Stimulated activated CD8-positive, alpha-beta memory T cell treated with anti-CD3 and anti-CD28 coated beads, Interleukin-2, amount 100 ng/mL, for 1 hour (primary cell): ENCODE measurements at regions not wholly inside any gene's neighbourhood (a gene's known extent, or its start where the extent isn't known, plus 50 kb on each side); places are given as distances from the start of the nearest gene placed in this dataset.

Source experiments
- DNase-seq, 2 donors: peaks; one replicate each; pipeline ENCODE4 v3.0.0-alpha.2; 2020; ENCODE audit warnings: low read depth in 2 of 2

GRCh38 chr7:10121631-10122030 is 852.0 kb upstream of the PHF14 start:
- no peak for DNase-seq

- no peak for DNase-seq
These were observed 851.0 kb upstream of the PHF14 start for GRCh38 chr7:10122551-10123100.

- no peak for DNase-seq
These were observed 844.9 kb upstream of the PHF14 start for GRCh38 chr7:10128748-10129147.

- no peak for DNase-seq
These were observed 835.4 kb upstream of the PHF14 start for GRCh38 chr7:10138087-10138854.

- no peak for DNase-seq
These were observed 827.4 kb upstream of the PHF14 start for GRCh38 chr7:10146271-10146670.

GRCh38 chr7:10156972-10157371 is 816.7 kb upstream of the PHF14 start:
- no peak for DNase-seq

GRCh38 chr7:10181996-10182395 is 791.7 kb upstream of the PHF14 start:
- no peak for DNase-seq

GRCh38 chr7:10192074-10192473 is 781.6 kb upstream of the PHF14 start:
- no peak for DNase-seq

GRCh38 chr7:10205696-10206095 is 768.0 kb upstream of the PHF14 start:
- DNase-seq, result no peak

- no peak for DNase-seq
These were observed 763.7 kb upstream of the PHF14 start for GRCh38 chr7:10210000-10210399.

- no peak for DNase-seq
These were observed 762.7 kb upstream of the PHF14 start for GRCh38 chr7:10211016-10211415.

- no peak for DNase-seq
These were observed 761.8 kb upstream of the PHF14 start for GRCh38 chr7:10211861-10212260.

GRCh38 chr7:10212649-10213048 is 761.0 kb upstream of the PHF14 start:
- no peak for DNase-seq

- no peak for DNase-seq
These were observed 757.2 kb upstream of the PHF14 start for GRCh38 chr7:10216462-10216861.

- no peak for DNase-seq
These were observed 752.6 kb upstream of the PHF14 start for GRCh38 chr7:10221084-10221483.

- no peak for DNase-seq
These were observed 750.7 kb upstream of the PHF14 start for GRCh38 chr7:10222976-10223375.

GRCh38 chr7:10225275-10225674 is 748.4 kb upstream of the PHF14 start:
- no peak for DNase-seq

- no peak for DNase-seq
These were observed 736.4 kb upstream of the PHF14 start for GRCh38 chr7:10237306-10237705.

GRCh38 chr7:10238641-10239040 is 735.0 kb upstream of the PHF14 start:
- no peak for DNase-seq

- DNase-seq, result no peak
These were observed 733.9 kb upstream of the PHF14 start for GRCh38 chr7:10239695-10240345.

- no peak for DNase-seq
These were observed 728.3 kb upstream of the PHF14 start for GRCh38 chr7:10245406-10245805.

- no peak for DNase-seq
These were observed 716.2 kb upstream of the PHF14 start for GRCh38 chr7:10257438-10257837.

- DNase-seq, result no peak
These were observed 706.7 kb upstream of the PHF14 start for GRCh38 chr7:10266976-10267375.
